ENCODE measurements at regions not wholly inside any gene's neighbourhood (a gene's known extent, or its start where the extent isn't known, plus 50 kb on each side); places are given as distances from the start of the nearest gene placed in this dataset.

- TF ChIP-seq YY1 (IDR thresholded peaks at IDR 0.05; ENCODE audit: insufficient read depth, insufficient read length) (no peak), SUZ12 (IDR thresholded peaks at IDR 0.05; ENCODE audit: extremely low read depth, insufficient read depth, insufficient read length) (no peak)
Measured at GRCh38 chr18:10051877-10052631, 138.2 kb downstream of the VAPA start.
